ENCODE measurements at regions not wholly inside any gene's neighbourhood (a gene's known extent, or its start where the extent isn't known, plus 50 kb on each side); places are given as distances from the start of the nearest gene placed in this dataset.

GRCh38 chr7:119758254-119758653 is 514.7 kb upstream of the KCND2 start:
- Histone ChIP-seq H2AFZ (no peak overlapping the region), H3K4me3 (no peak overlapping the region), H3K9me3 (ENCODE audit: insufficient read depth, low read depth) (no peaks in the 10 kb centered on the region), H4K20me1 (ENCODE audit: insufficient read depth) (no peaks in the 10 kb centered on the region), H3K79me2 (ENCODE audit: low read depth) (no peaks in the 10 kb centered on the region), H3K27me3 (ENCODE audit: insufficient read depth, low read depth) (no peaks in the 10 kb centered on the region), H3K4me2 (no peak overlapping the region), H3F3A (ENCODE audit: insufficient read depth, low read depth) (no peaks in the 10 kb centered on the region), H3K27ac (no peak overlapping the region), H3K4me1 (replicated peaks; ENCODE audit: insufficient read depth) (no peaks in the 10 kb centered on the region), H3K36me3 (ENCODE audit: low read depth) (no peaks in the 10 kb centered on the region), H3K9me2 (ENCODE audit: insufficient read depth) (no peaks in the 10 kb centered on the region)
- POLR2A ChIA-PET (ENCODE audit: unreplicated experiment): no interaction called here
- DNase-seq: no peak
- CTCF ChIA-PET: no interaction called here
- intact Hi-C loops (cut with micrococcal nuclease; ENCODE audit: unreplicated experiment): no loop called here
- no TSS peak for BruUV-seq (replicated peaks)
- TF ChIP-seq, protein P1, sequence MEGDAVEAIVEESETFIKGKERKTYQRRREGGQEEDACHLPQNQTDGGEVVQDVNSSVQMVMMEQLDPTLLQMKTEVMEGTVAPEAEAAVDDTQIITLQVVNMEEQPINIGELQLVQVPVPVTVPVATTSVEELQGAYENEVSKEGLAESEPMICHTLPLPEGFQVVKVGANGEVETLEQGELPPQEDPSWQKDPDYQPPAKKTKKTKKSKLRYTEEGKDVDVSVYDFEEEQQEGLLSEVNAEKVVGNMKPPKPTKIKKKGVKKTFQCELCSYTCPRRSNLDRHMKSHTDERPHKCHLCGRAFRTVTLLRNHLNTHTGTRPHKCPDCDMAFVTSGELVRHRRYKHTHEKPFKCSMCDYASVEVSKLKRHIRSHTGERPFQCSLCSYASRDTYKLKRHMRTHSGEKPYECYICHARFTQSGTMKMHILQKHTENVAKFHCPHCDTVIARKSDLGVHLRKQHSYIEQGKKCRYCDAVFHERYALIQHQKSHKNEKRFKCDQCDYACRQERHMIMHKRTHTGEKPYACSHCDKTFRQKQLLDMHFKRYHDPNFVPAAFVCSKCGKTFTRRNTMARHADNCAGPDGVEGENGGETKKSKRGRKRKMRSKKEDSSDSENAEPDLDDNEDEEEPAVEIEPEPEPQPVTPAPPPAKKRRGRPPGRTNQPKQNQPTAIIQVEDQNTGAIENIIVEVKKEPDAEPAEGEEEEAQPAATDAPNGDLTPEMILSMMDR (conservative IDR thresholded peaks at IDR 0.05): no peak
- no peak for TF ChIP-seq EZH2 (IDR thresholded peaks at IDR 0.05; ENCODE audit: low read depth)

- CTCF ChIA-PET: no interaction called here
- Histone ChIP-seq H3K4me3 (no peak overlapping the region), H3K27me3 (ENCODE audit: insufficient read depth, low read depth) (no peaks in the 10 kb centered on the region), H3K9me3 (ENCODE audit: insufficient read depth, low read depth) (no peaks in the 10 kb centered on the region), H4K20me1 (ENCODE audit: insufficient read depth) (no peaks in the 10 kb centered on the region), H3K79me2 (ENCODE audit: low read depth) (no peaks in the 10 kb centered on the region), H3K4me1 (replicated peaks; ENCODE audit: insufficient read depth) (no peaks in the 10 kb centered on the region), H3F3A (ENCODE audit: insufficient read depth, low read depth) (no peaks in the 10 kb centered on the region), H3K36me3 (ENCODE audit: low read depth) (no peaks in the 10 kb centered on the region), H2AFZ (no peak overlapping the region), H3K9me2 (ENCODE audit: insufficient read depth) (no peaks in the 10 kb centered on the region), H3K27ac (no peak overlapping the region), H3K4me2 (no peak overlapping the region)
- TF ChIP-seq, protein P1 (conservative IDR thresholded peaks at IDR 0.05): no peak
- TF ChIP-seq EZH2 (IDR thresholded peaks at IDR 0.05; ENCODE audit: low read depth): no peak
- no peak for DNase-seq
- no TSS peak for BruUV-seq (replicated peaks)
- POLR2A ChIA-PET (ENCODE audit: unreplicated experiment): no interaction called here
- intact Hi-C loops (cut with micrococcal nuclease; ENCODE audit: unreplicated experiment): no loop called here
These were observed 511.2 kb upstream of the KCND2 start for GRCh38 chr7:119761776-119762175.

- Histone ChIP-seq H3K4me1 (replicated peaks; ENCODE audit: insufficient read depth) (no peaks in the 10 kb centered on the region), H3K9me3 (ENCODE audit: insufficient read depth, low read depth) (no peaks in the 10 kb centered on the region), H3K79me2 (ENCODE audit: low read depth) (no peaks in the 10 kb centered on the region), H3K27ac (no peak overlapping the region), H3K9me2 (ENCODE audit: insufficient read depth) (no peaks in the 10 kb centered on the region; the same call in 1 of the 2 replicates), H3K27me3 (ENCODE audit: insufficient read depth, low read depth) (no peaks in the 10 kb centered on the region), H3K4me3 (no peak overlapping the region), H3F3A (ENCODE audit: insufficient read depth, low read depth) (no peaks in the 10 kb centered on the region), H2AFZ (no peak overlapping the region), H3K4me2 (no peak overlapping the region), H4K20me1 (ENCODE audit: insufficient read depth) (no peaks in the 10 kb centered on the region), H3K36me3 (ENCODE audit: low read depth) (no peaks in the 10 kb centered on the region)
- CTCF ChIA-PET: no interaction called here
- DNase-seq: no peak
- TF ChIP-seq, protein P1 (conservative IDR thresholded peaks at IDR 0.05): no peak
- TF ChIP-seq EZH2 (IDR thresholded peaks at IDR 0.05; ENCODE audit: low read depth): no peak
- POLR2A ChIA-PET (ENCODE audit: unreplicated experiment): no interaction called here
- BruUV-seq (replicated peaks): no TSS peak
- intact Hi-C loops (cut with micrococcal nuclease; ENCODE audit: unreplicated experiment): no loop called here
These were observed 490.7 kb upstream of the KCND2 start for GRCh38 chr7:119782286-119782685.
